SK-N-MC (cell line): ENCODE measurements at regions not wholly inside any gene's neighbourhood (a gene's known extent, or its start where the extent isn't known, plus 50 kb on each side); places are given as distances from the start of the nearest gene placed in this dataset.

ENCODE experiments used
- EZH2 ChIP-seq: fragments of 200-600 bp; sonication (generic); IDR thresholded peaks from one replicate; pipeline ENCODE4 v1.6.1; 2017; ENCODE audit warnings: antibody characterized with exemption
- POLR2AphosphoS5 ChIP-seq: IDR thresholded peaks from 2 replicates; pipeline ENCODE4 v1.6.1; 2012; ENCODE audit warnings: mild to moderate bottlenecking, low read depth, low read length, borderline replicate concordance

- no peak for TF ChIP-seq EZH2
- TF ChIP-seq POLR2AphosphoS5: no peak
These were observed 101.0 kb upstream of the PDE1C start for GRCh38 chr7:32171248-32171647.
